ENCODE measurements at regions not wholly inside any gene's neighbourhood (a gene's known extent, or its start where the extent isn't known, plus 50 kb on each side); places are given as distances from the start of the nearest gene placed in this dataset.

- H3K4me3 ChIP-seq (ENCODE audit: low read depth, low read length): no peak overlapping the region
- DNase-seq (ENCODE audit: low read depth, low spot score): no peak
- no peak overlapping the region for H3K27ac ChIP-seq (ENCODE audit: low read depth, low read length)
- no peaks in the 10 kb centered on the region for H3K27me3 ChIP-seq (ENCODE audit: control insufficient read depth, insufficient read depth, low read length)
- TF ChIP-seq, protein P1, sequence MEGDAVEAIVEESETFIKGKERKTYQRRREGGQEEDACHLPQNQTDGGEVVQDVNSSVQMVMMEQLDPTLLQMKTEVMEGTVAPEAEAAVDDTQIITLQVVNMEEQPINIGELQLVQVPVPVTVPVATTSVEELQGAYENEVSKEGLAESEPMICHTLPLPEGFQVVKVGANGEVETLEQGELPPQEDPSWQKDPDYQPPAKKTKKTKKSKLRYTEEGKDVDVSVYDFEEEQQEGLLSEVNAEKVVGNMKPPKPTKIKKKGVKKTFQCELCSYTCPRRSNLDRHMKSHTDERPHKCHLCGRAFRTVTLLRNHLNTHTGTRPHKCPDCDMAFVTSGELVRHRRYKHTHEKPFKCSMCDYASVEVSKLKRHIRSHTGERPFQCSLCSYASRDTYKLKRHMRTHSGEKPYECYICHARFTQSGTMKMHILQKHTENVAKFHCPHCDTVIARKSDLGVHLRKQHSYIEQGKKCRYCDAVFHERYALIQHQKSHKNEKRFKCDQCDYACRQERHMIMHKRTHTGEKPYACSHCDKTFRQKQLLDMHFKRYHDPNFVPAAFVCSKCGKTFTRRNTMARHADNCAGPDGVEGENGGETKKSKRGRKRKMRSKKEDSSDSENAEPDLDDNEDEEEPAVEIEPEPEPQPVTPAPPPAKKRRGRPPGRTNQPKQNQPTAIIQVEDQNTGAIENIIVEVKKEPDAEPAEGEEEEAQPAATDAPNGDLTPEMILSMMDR (IDR thresholded peaks at IDR 0.05; ENCODE audit: low read depth, low read length): no peak
- POLR2A ChIA-PET: no interaction called here
- CTCF ChIA-PET: no interaction called here
- peaks cover 2% of the 10 kb centered on the region; the same call in 1 of the 2 replicates for H3K9me3 ChIP-seq (ENCODE audit: control insufficient read depth, insufficient read depth, low read length)
These were observed 339.2 kb upstream of the NECTIN3 start for GRCh38 chr3:110732420-110732819.

GRCh38 chr3:110733045-110733444 lies 338.6 kb upstream of the NECTIN3 start:
- no peak for DNase-seq (ENCODE audit: low read depth, low spot score)
- no peaks in the 10 kb centered on the region for H3K27me3 ChIP-seq (ENCODE audit: control insufficient read depth, insufficient read depth, low read length)
- CTCF ChIA-PET: no interaction called here
- POLR2A ChIA-PET: no interaction called here
- H3K27ac ChIP-seq (ENCODE audit: low read depth, low read length): no peak overlapping the region
- TF ChIP-seq, protein P1 (IDR thresholded peaks at IDR 0.05; ENCODE audit: low read depth, low read length): no peak
- H3K9me3 ChIP-seq (ENCODE audit: control insufficient read depth, insufficient read depth, low read length): peaks cover 2% of the 10 kb centered on the region; the same call in 1 of the 2 replicates
- H3K4me3 ChIP-seq (ENCODE audit: low read depth, low read length): no peak overlapping the region

DNA sequence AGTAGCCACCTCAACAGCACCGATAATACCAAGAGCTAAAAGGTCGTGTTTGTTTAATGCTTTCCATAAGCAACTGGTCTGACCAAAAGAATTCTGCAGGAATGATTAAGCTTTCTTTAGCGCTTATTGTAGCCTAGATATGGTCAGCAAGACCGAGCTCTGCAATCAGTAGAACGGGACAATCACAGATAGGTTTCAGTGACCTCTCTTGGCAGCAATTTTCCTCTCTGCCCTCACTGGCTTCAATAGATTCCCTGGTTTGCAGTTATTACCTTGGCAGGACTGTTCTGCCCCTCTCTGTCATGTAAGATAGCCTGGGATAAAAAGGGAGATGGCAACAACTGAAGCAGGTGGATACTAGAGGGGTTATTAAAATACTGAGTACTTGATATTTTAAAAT lies 337.1 kb upstream of the NECTIN3 start:
- Histone ChIP-seq H3K27ac (ENCODE audit: low read depth, low read length) (no peak overlapping the region), H3K4me3 (ENCODE audit: low read depth, low read length) (no peak overlapping the region), H3K27me3 (ENCODE audit: control insufficient read depth, insufficient read depth, low read length) (no peaks in the 10 kb centered on the region), H3K9me3 (ENCODE audit: control insufficient read depth, insufficient read depth, low read length) (peaks cover 2% of the 10 kb centered on the region; the same call in 1 of the 2 replicates)
- TF ChIP-seq, protein P1 (IDR thresholded peaks at IDR 0.05; ENCODE audit: low read depth, low read length): no peak
- ChIA-PET POLR2A (no interaction called here), CTCF (no interaction called here)
- no peak for DNase-seq (ENCODE audit: low read depth, low spot score)

DNA sequence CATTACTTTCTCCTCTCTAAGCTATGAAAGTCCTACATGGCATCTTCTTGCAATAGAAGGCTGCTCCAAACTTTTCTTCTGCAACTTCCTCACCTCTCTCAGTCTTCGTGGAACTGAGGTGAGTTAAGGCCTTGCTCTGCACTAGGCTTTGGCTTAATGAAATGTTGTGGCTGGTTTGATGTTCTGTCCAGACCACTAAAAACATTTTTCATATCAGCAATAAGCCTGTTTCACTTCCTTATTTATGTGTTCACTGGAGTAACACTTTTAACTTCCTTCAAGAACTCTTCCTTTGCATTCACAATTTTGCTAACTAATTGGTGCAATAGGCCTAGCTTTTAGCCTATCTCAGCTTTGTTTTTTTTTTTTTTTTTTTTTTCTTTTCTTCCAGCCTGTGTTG lies 335.3 kb upstream of the NECTIN3 start:
- H3K4me3 ChIP-seq (ENCODE audit: low read depth, low read length): no peak overlapping the region
- no peaks in the 10 kb centered on the region for H3K9me3 ChIP-seq (ENCODE audit: control insufficient read depth, insufficient read depth, low read length)
- DNase-seq (ENCODE audit: low read depth, low spot score): no peak
- H3K27me3 ChIP-seq (ENCODE audit: control insufficient read depth, insufficient read depth, low read length): no peaks in the 10 kb centered on the region
- ChIA-PET POLR2A (no interaction called here), CTCF (interaction anchor here (0.7 to 1.1 kb wide), 3 partner anchors 9 to 25 kb away, joined by 3 to 6 read pairs (median 3); no protein-coding TSS in a partner anchor)
- TF ChIP-seq, protein P1 (IDR thresholded peaks at IDR 0.05; ENCODE audit: low read depth, low read length): no peak
- no peak overlapping the region for H3K27ac ChIP-seq (ENCODE audit: low read depth, low read length)

DNA sequence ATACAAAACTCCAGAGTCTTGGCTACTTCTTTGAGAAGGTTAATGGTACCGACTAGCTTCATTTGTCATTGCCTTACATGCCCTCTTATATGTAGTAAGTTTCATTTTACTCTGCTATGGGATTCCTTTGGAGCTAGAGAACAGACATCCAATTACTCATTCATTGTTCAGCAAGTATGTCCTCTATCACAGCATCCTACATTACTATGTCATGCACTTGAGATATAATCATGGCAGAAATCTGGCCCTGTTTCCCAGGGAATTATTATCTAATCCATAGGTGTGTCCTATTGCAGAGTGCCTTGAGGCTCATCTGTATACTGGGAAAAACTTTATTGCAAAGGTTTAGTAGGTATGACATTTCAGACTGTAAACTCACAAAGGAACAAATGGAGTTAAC lies 333.1 kb upstream of the NECTIN3 start:
- H3K27me3 ChIP-seq (ENCODE audit: control insufficient read depth, insufficient read depth, low read length): no peaks in the 10 kb centered on the region
- POLR2A ChIA-PET: no interaction called here
- no peak overlapping the region for H3K27ac ChIP-seq (ENCODE audit: low read depth, low read length)
- H3K4me3 ChIP-seq (ENCODE audit: low read depth, low read length): no peak overlapping the region
- no peak for DNase-seq (ENCODE audit: low read depth, low spot score)
- TF ChIP-seq, protein P1 (IDR thresholded peaks at IDR 0.05; ENCODE audit: low read depth, low read length): no peak
- no peaks in the 10 kb centered on the region for H3K9me3 ChIP-seq (ENCODE audit: control insufficient read depth, insufficient read depth, low read length)
- CTCF ChIA-PET: no interaction called here

Data from AG04450 (cell line).